ENCODE measurements at regions not wholly inside any gene's neighbourhood (a gene's known extent, or its start where the extent isn't known, plus 50 kb on each side); places are given as distances from the start of the nearest gene placed in this dataset.

GRCh38 chr3:157786211-157786610 lies 283.0 kb upstream of the VEPH1 start:
- no peak for TF ChIP-seq CTCF (conservative IDR thresholded peaks at IDR 0.05 in 1 of 2, IDR thresholded peaks at IDR 0.05 in 1 of 2; ENCODE audit: low read depth in 1 of 2, low read length in 2 of 2)
- no peak for TF ChIP-seq EZH2 (IDR thresholded peaks at IDR 0.05; ENCODE audit: low read length, missing control alignments)
